ENCODE measurements at regions not wholly inside any gene's neighbourhood (a gene's known extent, or its start where the extent isn't known, plus 50 kb on each side); places are given as distances from the start of the nearest gene placed in this dataset.

DNA sequence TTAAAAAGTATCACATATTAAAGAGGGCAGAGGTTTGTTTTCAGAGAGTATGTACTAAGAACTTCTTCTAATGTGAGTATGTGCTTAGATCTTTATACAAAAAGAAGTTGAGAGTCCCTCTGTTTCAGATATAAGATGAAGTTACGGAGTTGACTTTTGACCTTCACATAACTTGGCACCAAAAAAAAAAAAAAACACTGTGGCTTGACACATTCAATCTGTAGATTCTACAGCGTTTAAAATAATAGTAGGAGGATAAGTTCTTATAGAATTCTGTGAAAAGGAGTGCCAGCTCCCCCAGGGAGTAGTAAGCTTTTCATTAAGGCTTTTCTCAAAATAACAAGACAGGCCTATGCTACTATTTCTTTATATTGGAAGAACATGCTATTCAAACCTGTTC, 105.4 kb upstream of the LRP1B start:
- TF ChIP-seq, protein P1, sequence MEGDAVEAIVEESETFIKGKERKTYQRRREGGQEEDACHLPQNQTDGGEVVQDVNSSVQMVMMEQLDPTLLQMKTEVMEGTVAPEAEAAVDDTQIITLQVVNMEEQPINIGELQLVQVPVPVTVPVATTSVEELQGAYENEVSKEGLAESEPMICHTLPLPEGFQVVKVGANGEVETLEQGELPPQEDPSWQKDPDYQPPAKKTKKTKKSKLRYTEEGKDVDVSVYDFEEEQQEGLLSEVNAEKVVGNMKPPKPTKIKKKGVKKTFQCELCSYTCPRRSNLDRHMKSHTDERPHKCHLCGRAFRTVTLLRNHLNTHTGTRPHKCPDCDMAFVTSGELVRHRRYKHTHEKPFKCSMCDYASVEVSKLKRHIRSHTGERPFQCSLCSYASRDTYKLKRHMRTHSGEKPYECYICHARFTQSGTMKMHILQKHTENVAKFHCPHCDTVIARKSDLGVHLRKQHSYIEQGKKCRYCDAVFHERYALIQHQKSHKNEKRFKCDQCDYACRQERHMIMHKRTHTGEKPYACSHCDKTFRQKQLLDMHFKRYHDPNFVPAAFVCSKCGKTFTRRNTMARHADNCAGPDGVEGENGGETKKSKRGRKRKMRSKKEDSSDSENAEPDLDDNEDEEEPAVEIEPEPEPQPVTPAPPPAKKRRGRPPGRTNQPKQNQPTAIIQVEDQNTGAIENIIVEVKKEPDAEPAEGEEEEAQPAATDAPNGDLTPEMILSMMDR (conservative IDR thresholded peaks at IDR 0.05), result no peak
- Histone ChIP-seq H3K23me2 (ENCODE audit: insufficient read length, low read depth, low read length, poor library complexity, severe bottlenecking) (no peaks in the 10 kb centered on the region), H3K9ac (ENCODE audit: extremely low read depth, insufficient read length, low read length) (no peak overlapping the region), H3K27me3 (ENCODE audit: insufficient read depth, low read length) (no peaks in the 10 kb centered on the region), H3K9me3 (ENCODE audit: control insufficient read depth, low read depth, low read length) (no peaks in the 10 kb centered on the region), H2AK5ac (ENCODE audit: insufficient read length, low read length) (no peak overlapping the region), H2BK5ac (ENCODE audit: insufficient read length, low read length) (no peak overlapping the region), H3K4me2 (ENCODE audit: insufficient read depth, insufficient read length, low read length) (no peak overlapping the region), H4K20me1 (ENCODE audit: control insufficient read depth, insufficient read depth, insufficient read length) (no peaks in the 10 kb centered on the region), H3K4me1 (ENCODE audit: insufficient read depth, low read length) (no peaks in the 10 kb centered on the region), H3K79me1 (ENCODE audit: insufficient read depth, low read depth, low read length, poor library complexity, severe bottlenecking) (no peaks in the 10 kb centered on the region), H3K56ac (ENCODE audit: insufficient read length, low read depth, low read length) (no peak overlapping the region), H4K5ac (ENCODE audit: insufficient read length, low read depth, low read length) (no peak overlapping the region), H2BK12ac (ENCODE audit: insufficient read length, low read depth, low read length) (no peak overlapping the region), H3K14ac (ENCODE audit: insufficient read depth, low read length) (no peak overlapping the region), H4K91ac (ENCODE audit: insufficient read length, low read depth, low read length) (no peak overlapping the region), H3T11ph (ENCODE audit: low read length) (no peak overlapping the region), H3K79me2 (ENCODE audit: insufficient read depth, low read length) (no peaks in the 10 kb centered on the region), H2AFZ (ENCODE audit: low read length) (no peak overlapping the region), H3K18ac (ENCODE audit: insufficient read length, low read depth, low read length) (no peak overlapping the region), H4K8ac (replicated peaks; ENCODE audit: insufficient read length, low read depth, low read length) (no peak overlapping the region), H2BK120ac (ENCODE audit: low read depth, low read length, poor library complexity, severe bottlenecking) (no peak overlapping the region), H3K23ac (ENCODE audit: insufficient read length, low read depth, low read length) (no peak overlapping the region), H3K27ac (ENCODE audit: insufficient read length, low read depth, low read length) (no peak overlapping the region), H2BK15ac (ENCODE audit: low read depth, low read length) (no peak overlapping the region), H2BK20ac (ENCODE audit: low read depth, low read length, poor library complexity, severe bottlenecking) (no peak overlapping the region), H3K4ac (ENCODE audit: low read depth, low read length) (no peak overlapping the region)
- WGBS (ENCODE audit: extremely low coverage, insufficient read length, low lambda C conversion rate), result no CpG with 5 or more reads among the region's 2 CpGs
- Mint-ChIP-seq H3K9me3 (no peaks in the 10 kb centered on the region; a peak in 1 of 5 replicates), H3K36me3 (ENCODE audit: insufficient read depth in 1 of 3, low read depth in 3 of 3) (no peaks in the 10 kb centered on the region), H3K4me3 (no peak overlapping the region), H3K27ac (peak overlapping the region in 2 of 3 experiments; percentile 73 to 82; a peak in 4 of 7 replicates), H3K4me1 (peaks cover 12% of the 10 kb centered on the region in 2 experiments), H3K27me3 (ENCODE audit: low read depth) (no peaks in the 10 kb centered on the region)
- no peak for DNase-seq

All from H9 (cell line).